ENCODE measurements at regions not wholly inside any gene's neighbourhood (a gene's known extent, or its start where the extent isn't known, plus 50 kb on each side); places are given as distances from the start of the nearest gene placed in this dataset.

DNA sequence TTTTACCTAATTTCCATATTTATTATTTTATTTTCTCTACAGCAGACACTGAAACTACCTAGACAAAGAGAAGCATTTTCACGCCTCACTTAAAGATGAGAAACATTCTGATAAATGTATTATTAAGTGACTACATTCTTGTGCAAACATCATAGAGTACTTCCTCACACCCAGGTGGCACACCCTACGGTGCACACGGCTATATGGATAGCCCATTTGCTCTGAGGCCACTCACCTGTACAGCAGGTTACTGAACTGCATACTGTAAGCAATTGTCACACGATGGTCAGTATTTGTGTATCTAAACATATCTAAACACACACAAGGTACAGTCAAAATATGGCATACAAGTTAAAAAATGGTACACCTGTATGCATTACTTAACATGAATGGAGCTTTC, 481.4 kb downstream of the CMPK2 start:
- TF ChIP-seq, protein P1, sequence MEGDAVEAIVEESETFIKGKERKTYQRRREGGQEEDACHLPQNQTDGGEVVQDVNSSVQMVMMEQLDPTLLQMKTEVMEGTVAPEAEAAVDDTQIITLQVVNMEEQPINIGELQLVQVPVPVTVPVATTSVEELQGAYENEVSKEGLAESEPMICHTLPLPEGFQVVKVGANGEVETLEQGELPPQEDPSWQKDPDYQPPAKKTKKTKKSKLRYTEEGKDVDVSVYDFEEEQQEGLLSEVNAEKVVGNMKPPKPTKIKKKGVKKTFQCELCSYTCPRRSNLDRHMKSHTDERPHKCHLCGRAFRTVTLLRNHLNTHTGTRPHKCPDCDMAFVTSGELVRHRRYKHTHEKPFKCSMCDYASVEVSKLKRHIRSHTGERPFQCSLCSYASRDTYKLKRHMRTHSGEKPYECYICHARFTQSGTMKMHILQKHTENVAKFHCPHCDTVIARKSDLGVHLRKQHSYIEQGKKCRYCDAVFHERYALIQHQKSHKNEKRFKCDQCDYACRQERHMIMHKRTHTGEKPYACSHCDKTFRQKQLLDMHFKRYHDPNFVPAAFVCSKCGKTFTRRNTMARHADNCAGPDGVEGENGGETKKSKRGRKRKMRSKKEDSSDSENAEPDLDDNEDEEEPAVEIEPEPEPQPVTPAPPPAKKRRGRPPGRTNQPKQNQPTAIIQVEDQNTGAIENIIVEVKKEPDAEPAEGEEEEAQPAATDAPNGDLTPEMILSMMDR (optimal IDR thresholded peaks at IDR 0.05 in 1 of 3, IDR thresholded peaks at IDR 0.05 in 1 of 3, conservative IDR thresholded peaks at IDR 0.05 in 1 of 3; ENCODE audit: extremely low read depth in 1 of 3, insufficient read depth in 2 of 3, low read length in 3 of 3), result no peak
- TF ChIP-seq EZH2 (IDR thresholded peaks at IDR 0.05; ENCODE audit: low read length), result no peak
- Histone ChIP-seq H4K20me1 (ENCODE audit: control insufficient read depth, extremely low read depth, insufficient read depth, low read length) (no peaks in the 10 kb centered on the region), H3K27ac (ENCODE audit: control insufficient read depth, insufficient read depth, low read length) (no peak overlapping the region), H3K9me3 (ENCODE audit: control insufficient read depth, low read depth, low read length) (peaks cover 3% of the 10 kb centered on the region), H3K4me1 (ENCODE audit: control insufficient read depth, extremely low read depth, insufficient read depth, low read length) (no peaks in the 10 kb centered on the region), H3K36me3 (ENCODE audit: control insufficient read depth in 2 of 2, extremely low read depth in 1 of 2, insufficient read depth in 2 of 2, low read length in 2 of 2) (no peaks in the 10 kb centered on the region), H2AFZ (ENCODE audit: control insufficient read depth, low read length) (no peak overlapping the region), H3K4me3 (ENCODE audit: control insufficient read depth in 2 of 3, extremely low read depth in 1 of 3, insufficient read depth in 2 of 3, low read depth in 1 of 3, low read length in 3 of 3) (no peak overlapping the region), H3K4me2 (ENCODE audit: control insufficient read depth, extremely low read depth, insufficient read depth, low read depth, low read length) (no peak overlapping the region), H3K79me2 (ENCODE audit: control insufficient read depth, insufficient read depth, low read length) (no peaks in the 10 kb centered on the region), H3K9ac (ENCODE audit: control insufficient read depth, extremely low read depth, insufficient read depth, low read length) (no peak overlapping the region), H3K27me3 (ENCODE audit: control insufficient read depth, extremely low read depth, insufficient read depth, low read length) (no peaks in the 10 kb centered on the region), H3K9me1 (ENCODE audit: control insufficient read depth, extremely low read depth, insufficient read depth, low read length) (no peaks in the 10 kb centered on the region)
- FAIRE-seq (no peak), DNase-seq (ENCODE audit: low read depth, low spot score) (no peak)
- dilution Hi-C loops (cut with MboI; ENCODE audit: extremely low pct_ligation_motif_present, low sequenced_read_pairs), result no loop called here

DNA sequence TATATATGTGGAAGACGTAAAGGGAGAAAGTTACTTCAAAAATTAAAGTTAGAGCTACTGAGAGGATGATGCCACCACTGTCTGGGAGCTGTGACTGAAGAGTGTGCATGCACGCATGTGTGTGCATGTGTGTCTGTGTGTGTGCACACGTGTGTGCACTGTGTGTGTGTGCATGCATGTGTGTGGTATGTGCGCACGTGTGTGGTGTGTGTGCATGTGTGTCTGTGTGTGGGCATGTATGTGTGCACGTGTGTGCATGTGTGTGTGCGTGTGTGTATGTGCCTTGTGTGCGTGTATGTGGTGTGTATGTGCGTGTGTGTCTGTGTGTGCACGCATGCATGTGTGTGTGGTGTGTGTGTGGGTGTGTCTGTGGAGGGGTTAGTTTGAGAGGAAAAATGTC, 473.4 kb downstream of the CMPK2 start:
- Histone ChIP-seq H4K20me1 (ENCODE audit: control insufficient read depth, extremely low read depth, insufficient read depth, low read length) (no peaks in the 10 kb centered on the region), H3K9ac (ENCODE audit: control insufficient read depth, extremely low read depth, insufficient read depth, low read length) (no peak overlapping the region), H2AFZ (ENCODE audit: control insufficient read depth, low read length) (no peak overlapping the region), H3K36me3 (ENCODE audit: control insufficient read depth in 2 of 2, extremely low read depth in 1 of 2, insufficient read depth in 2 of 2, low read length in 2 of 2) (no peaks in the 10 kb centered on the region), H3K27me3 (ENCODE audit: control insufficient read depth, extremely low read depth, insufficient read depth, low read length) (no peaks in the 10 kb centered on the region), H3K4me2 (ENCODE audit: control insufficient read depth, extremely low read depth, insufficient read depth, low read depth, low read length) (no peak overlapping the region), H3K4me1 (ENCODE audit: control insufficient read depth, extremely low read depth, insufficient read depth, low read length) (no peaks in the 10 kb centered on the region), H3K79me2 (ENCODE audit: control insufficient read depth, insufficient read depth, low read length) (no peaks in the 10 kb centered on the region), H3K9me3 (ENCODE audit: control insufficient read depth, low read depth, low read length) (peaks cover 6% of the 10 kb centered on the region), H3K27ac (ENCODE audit: control insufficient read depth, insufficient read depth, low read length) (no peak overlapping the region), H3K9me1 (ENCODE audit: control insufficient read depth, extremely low read depth, insufficient read depth, low read length) (no peaks in the 10 kb centered on the region), H3K4me3 (ENCODE audit: control insufficient read depth in 2 of 3, extremely low read depth in 1 of 3, insufficient read depth in 2 of 3, low read depth in 1 of 3, low read length in 3 of 3) (no peak overlapping the region)
- dilution Hi-C loops (cut with MboI; ENCODE audit: extremely low pct_ligation_motif_present, low sequenced_read_pairs), result no loop called here
- TF ChIP-seq EZH2 (IDR thresholded peaks at IDR 0.05; ENCODE audit: low read length), result no peak
- DNase-seq (ENCODE audit: low read depth, low spot score) (no peak), FAIRE-seq (no peak)

DNA sequence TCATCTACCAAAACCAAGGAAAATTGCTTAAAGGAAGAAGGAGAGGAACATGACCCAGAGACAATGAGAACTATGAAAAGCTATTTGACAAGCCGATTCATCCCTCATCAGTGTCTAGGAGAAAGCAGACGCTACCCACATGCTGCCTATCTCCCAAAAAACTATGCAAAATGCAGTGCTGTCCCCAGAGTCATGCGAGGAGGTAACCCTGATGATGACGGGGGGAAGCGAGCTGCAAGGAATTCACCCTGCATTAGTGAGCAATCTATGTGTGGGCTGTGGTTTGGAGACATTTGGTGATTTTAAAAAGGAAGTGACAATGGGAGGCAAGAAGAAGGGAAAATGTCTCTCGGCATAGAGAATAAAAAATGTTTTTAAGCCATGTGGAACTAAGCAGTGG, 472.7 kb downstream of the CMPK2 start:
- Histone ChIP-seq H3K9me3 (ENCODE audit: control insufficient read depth, low read depth, low read length) (peaks cover 6% of the 10 kb centered on the region), H2AFZ (ENCODE audit: control insufficient read depth, low read length) (no peak overlapping the region), H3K4me2 (ENCODE audit: control insufficient read depth, extremely low read depth, insufficient read depth, low read depth, low read length) (no peak overlapping the region), H3K27me3 (ENCODE audit: control insufficient read depth, extremely low read depth, insufficient read depth, low read length) (no peaks in the 10 kb centered on the region), H3K9me1 (ENCODE audit: control insufficient read depth, extremely low read depth, insufficient read depth, low read length) (no peaks in the 10 kb centered on the region), H3K4me1 (ENCODE audit: control insufficient read depth, extremely low read depth, insufficient read depth, low read length) (no peaks in the 10 kb centered on the region), H3K36me3 (ENCODE audit: control insufficient read depth in 2 of 2, extremely low read depth in 1 of 2, insufficient read depth in 2 of 2, low read length in 2 of 2) (no peaks in the 10 kb centered on the region), H3K79me2 (ENCODE audit: control insufficient read depth, insufficient read depth, low read length) (no peaks in the 10 kb centered on the region), H3K4me3 (ENCODE audit: control insufficient read depth in 2 of 3, extremely low read depth in 1 of 3, insufficient read depth in 2 of 3, low read depth in 1 of 3, low read length in 3 of 3) (no peak overlapping the region), H3K9ac (ENCODE audit: control insufficient read depth, extremely low read depth, insufficient read depth, low read length) (no peak overlapping the region), H4K20me1 (ENCODE audit: control insufficient read depth, extremely low read depth, insufficient read depth, low read length) (no peaks in the 10 kb centered on the region), H3K27ac (ENCODE audit: control insufficient read depth, insufficient read depth, low read length) (no peak overlapping the region)
- no peak for TF ChIP-seq EZH2 (IDR thresholded peaks at IDR 0.05; ENCODE audit: low read length)
- TF ChIP-seq, protein P1 (optimal IDR thresholded peaks at IDR 0.05 in 1 of 3, IDR thresholded peaks at IDR 0.05 in 1 of 3, conservative IDR thresholded peaks at IDR 0.05 in 1 of 3; ENCODE audit: extremely low read depth in 1 of 3, insufficient read depth in 2 of 3, low read length in 3 of 3), result no peak
- dilution Hi-C loops (cut with MboI; ENCODE audit: extremely low pct_ligation_motif_present, low sequenced_read_pairs), result no loop called here
- FAIRE-seq (no peak), DNase-seq (ENCODE audit: low read depth, low spot score) (no peak)
